ENCODE measurements at regions not wholly inside any gene's neighbourhood (a gene's known extent, or its start where the extent isn't known, plus 50 kb on each side); places are given as distances from the start of the nearest gene placed in this dataset.

DNA sequence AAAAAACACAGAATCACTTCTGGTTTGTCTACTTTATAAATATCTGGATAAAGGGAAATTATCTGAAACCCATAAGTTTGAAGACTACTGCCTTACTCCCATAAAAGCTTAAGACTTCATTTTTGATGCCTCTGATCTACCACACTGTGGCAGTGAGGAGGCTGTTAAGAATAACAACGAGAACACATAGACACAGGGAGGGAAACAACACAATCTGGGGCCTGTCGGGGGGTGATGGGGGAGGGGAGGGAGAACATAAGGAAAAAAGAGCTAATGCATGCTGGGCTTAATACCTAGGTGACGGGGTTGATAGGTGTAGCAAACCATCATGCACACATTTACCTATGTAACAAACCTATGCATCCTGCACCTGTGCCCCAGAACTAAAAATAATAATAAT is 573.7 kb downstream of the GBA3 start:
- TF ChIP-seq, protein P1, sequence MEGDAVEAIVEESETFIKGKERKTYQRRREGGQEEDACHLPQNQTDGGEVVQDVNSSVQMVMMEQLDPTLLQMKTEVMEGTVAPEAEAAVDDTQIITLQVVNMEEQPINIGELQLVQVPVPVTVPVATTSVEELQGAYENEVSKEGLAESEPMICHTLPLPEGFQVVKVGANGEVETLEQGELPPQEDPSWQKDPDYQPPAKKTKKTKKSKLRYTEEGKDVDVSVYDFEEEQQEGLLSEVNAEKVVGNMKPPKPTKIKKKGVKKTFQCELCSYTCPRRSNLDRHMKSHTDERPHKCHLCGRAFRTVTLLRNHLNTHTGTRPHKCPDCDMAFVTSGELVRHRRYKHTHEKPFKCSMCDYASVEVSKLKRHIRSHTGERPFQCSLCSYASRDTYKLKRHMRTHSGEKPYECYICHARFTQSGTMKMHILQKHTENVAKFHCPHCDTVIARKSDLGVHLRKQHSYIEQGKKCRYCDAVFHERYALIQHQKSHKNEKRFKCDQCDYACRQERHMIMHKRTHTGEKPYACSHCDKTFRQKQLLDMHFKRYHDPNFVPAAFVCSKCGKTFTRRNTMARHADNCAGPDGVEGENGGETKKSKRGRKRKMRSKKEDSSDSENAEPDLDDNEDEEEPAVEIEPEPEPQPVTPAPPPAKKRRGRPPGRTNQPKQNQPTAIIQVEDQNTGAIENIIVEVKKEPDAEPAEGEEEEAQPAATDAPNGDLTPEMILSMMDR (IDR thresholded peaks at IDR 0.05) = no peak
- TF ChIP-seq POLR2AphosphoS5 (IDR thresholded peaks at IDR 0.05) (no peak), POLR2A (IDR thresholded peaks at IDR 0.05) (no peak)
